HG02798 (cell line): ENCODE measurements at regions not wholly inside any gene's neighbourhood (a gene's known extent, or its start where the extent isn't known, plus 50 kb on each side); places are given as distances from the start of the nearest gene placed in this dataset.

Experiments used
- ATAC-seq: cut with Tn5 transposase; IDR thresholded peaks from one replicate; pipeline ENCODE4 v1.9.1; 2021; ENCODE audit warnings: mild to moderate bottlenecking; ENCODE audit not compliant: unreplicated experiment, poor library complexity

GRCh38 chr7:24464861-24465260 is 108.4 kb upstream of the PALS2 start:
- no peak for ATAC-seq

GRCh38 chr7:24466168-24466768 is 107.0 kb upstream of the PALS2 start:
- no peak for ATAC-seq

GRCh38 chr7:24469118-24469517 is 104.1 kb upstream of the PALS2 start:
- no peak for ATAC-seq

GRCh38 chr7:24472093-24472492 is 101.2 kb upstream of the PALS2 start:
- no peak for ATAC-seq

- no peak for ATAC-seq
These were observed 97.9 kb upstream of the PALS2 start for GRCh38 chr7:24475166-24475961.

- no peak for ATAC-seq
These were observed 97.0 kb upstream of the PALS2 start for GRCh38 chr7:24476227-24476626.

GRCh38 chr7:24477398-24478136 is 95.7 kb upstream of the PALS2 start:
- ATAC-seq = no peak

- ATAC-seq = no peak
These were observed 95.1 kb upstream of the PALS2 start for GRCh38 chr7:24478137-24478655.

- ATAC-seq = no peak
These were observed 92.8 kb upstream of the PALS2 start for GRCh38 chr7:24480501-24480900.

- ATAC-seq = no peak
These were observed 89.4 kb upstream of the PALS2 start for GRCh38 chr7:24483804-24484203.

GRCh38 chr7:24492576-24492975 is 80.7 kb upstream of the PALS2 start:
- ATAC-seq = no peak

- ATAC-seq = no peak
These were observed 78.4 kb upstream of the PALS2 start for GRCh38 chr7:24494832-24495231.

GRCh38 chr7:24496036-24496435 is 77.2 kb upstream of the PALS2 start:
- ATAC-seq = no peak

GRCh38 chr7:24498439-24498838 is 74.8 kb upstream of the PALS2 start:
- no peak for ATAC-seq

GRCh38 chr7:24499871-24500270 is 73.4 kb upstream of the PALS2 start:
- ATAC-seq = no peak

- no peak for ATAC-seq
These were observed 72.7 kb upstream of the PALS2 start for GRCh38 chr7:24500599-24500998.

- no peak for ATAC-seq
These were observed 72.2 kb upstream of the PALS2 start for GRCh38 chr7:24501009-24501408.

GRCh38 chr7:24501443-24502134 is 71.7 kb upstream of the PALS2 start:
- no peak for ATAC-seq

GRCh38 chr7:24502135-24502488 is 71.1 kb upstream of the PALS2 start:
- ATAC-seq = no peak

- ATAC-seq = no peak
These were observed 69.7 kb upstream of the PALS2 start for GRCh38 chr7:24503506-24503905.

- ATAC-seq = peak; percentile 27
These were observed 69.2 kb upstream of the PALS2 start for GRCh38 chr7:24504040-24504439.
